UCSD-AML1 (cell line): ENCODE measurements at regions not wholly inside any gene's neighbourhood (a gene's known extent, or its start where the extent isn't known, plus 50 kb on each side); places are given as distances from the start of the nearest gene placed in this dataset.

Source experiments
- DNase-seq: peaks from one replicate; lab custom pipeline; 2025; ENCODE audit not compliant: unreplicated experiment; lab: John Stamatoyannopoulos, UW

DNA sequence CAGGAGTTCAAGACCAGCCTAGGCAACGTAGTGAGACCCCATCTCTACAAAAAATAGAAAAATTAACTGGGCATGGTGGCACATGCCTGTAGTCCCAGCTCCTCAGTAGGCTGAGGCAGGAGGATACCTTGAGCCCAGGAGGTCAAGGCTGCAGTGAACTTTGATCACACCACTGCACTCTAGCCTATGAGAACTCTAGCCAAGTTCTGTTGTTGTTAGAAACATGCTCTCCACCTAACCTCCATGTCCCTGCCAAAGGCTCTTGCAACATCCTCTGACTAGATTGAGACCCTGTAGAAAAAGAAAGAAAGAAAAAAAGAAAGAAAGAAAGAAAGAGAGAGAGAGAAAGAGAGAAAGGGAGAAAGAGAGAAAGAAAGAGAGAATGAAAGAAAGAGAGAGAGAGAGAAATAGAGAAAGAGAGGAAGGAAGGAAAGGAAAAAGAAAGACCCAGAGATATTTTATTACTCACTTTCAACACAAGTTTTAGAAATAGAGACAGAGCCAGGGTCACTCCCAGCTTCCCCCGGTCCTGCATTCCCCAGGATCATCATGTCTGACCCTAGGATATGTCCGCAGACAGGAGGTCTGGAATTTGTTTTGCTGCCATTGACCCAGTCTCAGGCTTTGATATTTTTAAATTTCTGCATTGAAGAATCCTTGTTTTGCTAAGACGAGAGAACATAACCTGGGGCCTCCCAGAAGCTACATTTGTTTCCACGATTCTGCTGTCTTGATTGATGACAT lies 376.5 kb upstream of the CDH5 start:
- DNase-seq, result no peak

- no peak for DNase-seq
Observed at GRCh38 chr16:65988024-65988595, 378.4 kb upstream of the CDH5 start.

- DNase-seq, result no peak
Observed at GRCh38 chr16:65984296-65984695, 382.2 kb upstream of the CDH5 start.

- no peak for DNase-seq
Observed at GRCh38 chr16:65981057-65981456, 385.4 kb upstream of the CDH5 start.

DNA sequence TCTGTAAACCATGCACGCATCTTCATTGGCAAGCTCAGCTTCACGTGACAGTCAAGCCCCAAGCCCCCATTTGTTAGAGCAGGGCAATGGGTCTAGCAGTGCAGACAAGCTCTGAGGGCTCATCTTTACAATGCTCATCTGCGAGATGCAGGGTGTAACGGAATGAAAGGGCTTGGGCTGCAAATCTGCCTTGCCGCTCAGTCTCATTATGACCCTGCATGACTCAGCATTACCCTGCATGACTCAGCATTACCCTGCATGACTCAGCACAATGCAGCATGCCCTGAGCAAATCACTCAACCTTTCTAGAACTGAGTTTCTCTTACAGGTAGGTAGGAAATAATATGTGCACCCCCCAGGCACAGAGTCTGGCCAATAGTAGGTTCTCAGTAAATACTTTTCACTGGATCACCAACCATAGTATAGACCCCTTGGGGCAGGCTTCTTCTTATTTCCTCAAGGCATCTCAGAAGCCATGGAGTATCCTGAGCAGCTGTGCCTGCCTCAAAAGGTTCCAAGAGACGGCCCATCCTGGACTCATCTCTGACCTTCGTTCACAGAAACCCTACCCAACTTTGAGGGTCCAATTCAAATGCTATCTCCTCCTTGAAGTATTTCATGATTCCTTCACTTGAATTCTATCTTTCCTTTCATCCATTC lies 391.3 kb upstream of the CDH5 start:
- DNase-seq, result peak; percentile 24

GRCh38 chr16:65967376-65967775 lies 399.1 kb upstream of the CDH5 start:
- no peak for DNase-seq

GRCh38 chr16:65965628-65966027 lies 400.9 kb upstream of the CDH5 start:
- no peak for DNase-seq

- DNase-seq, result no peak
Observed at GRCh38 chr16:65964752-65965151, 401.7 kb upstream of the CDH5 start.

GRCh38 chr16:65961476-65962143 lies 404.9 kb upstream of the CDH5 start:
- DNase-seq, result no peak

DNA sequence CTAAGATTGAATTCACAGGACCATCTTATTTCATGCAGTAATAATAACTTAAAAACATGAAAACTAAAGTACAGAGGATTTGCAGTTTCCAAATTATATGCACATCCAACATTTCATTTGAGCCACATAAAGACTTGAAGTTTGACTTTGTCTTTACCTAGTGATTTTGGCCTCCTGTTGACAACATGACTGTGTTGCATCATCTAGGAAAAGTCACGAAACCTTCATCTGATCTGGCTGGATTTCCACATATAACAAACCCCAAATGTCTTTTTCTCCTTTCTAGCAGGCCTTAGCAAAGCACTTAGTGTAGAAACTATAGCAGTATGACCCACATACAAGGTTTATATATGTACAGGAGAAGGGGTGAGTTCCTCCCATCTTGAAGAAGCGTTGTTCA lies 406.5 kb upstream of the CDH5 start:
- DNase-seq, result no peak

- no peak for DNase-seq
Observed at GRCh38 chr16:65958086-65958485, 408.4 kb upstream of the CDH5 start.

DNA sequence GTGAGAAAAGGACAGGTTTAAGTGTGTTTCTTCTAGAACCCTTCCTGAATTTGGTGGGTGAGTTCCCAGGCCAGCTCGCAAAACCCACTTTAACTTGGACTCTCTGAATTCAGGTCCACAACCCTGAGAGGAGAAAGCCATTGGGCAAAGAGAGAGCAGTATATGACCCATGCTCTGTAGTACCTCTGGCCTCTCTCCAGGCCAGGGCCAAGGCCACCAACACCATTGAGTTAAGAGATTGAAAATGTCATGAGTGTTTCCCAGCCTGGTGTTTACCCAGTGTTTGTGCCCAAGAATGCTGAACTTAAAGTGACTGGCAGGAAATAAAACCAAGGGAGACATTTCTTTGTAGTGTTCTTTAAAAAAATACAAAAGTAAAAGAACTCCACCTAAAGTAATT lies 410.4 kb upstream of the CDH5 start:
- no peak for DNase-seq

GRCh38 chr16:65954446-65954845 lies 412.0 kb upstream of the CDH5 start:
- no peak for DNase-seq

DNA sequence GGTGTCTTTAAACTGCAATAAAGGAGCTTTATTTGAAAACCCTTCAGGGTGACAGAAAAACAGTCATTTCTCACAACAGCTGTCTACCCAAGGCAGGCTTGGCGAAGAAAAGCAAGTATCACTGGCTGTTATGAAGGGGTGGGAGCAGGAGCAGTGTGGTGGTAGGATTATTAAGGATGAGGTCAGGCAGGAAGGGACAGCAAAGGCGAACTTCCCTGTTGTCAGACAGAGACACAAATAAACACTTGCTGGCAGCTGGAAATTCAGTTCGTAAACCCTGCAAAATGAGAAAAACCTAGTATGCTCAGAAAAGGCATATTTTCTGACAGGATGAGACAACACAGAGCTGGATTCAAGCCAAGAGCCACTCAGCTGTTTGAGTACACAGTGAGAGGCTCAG lies 416.3 kb upstream of the CDH5 start:
- no peak for DNase-seq

DNA sequence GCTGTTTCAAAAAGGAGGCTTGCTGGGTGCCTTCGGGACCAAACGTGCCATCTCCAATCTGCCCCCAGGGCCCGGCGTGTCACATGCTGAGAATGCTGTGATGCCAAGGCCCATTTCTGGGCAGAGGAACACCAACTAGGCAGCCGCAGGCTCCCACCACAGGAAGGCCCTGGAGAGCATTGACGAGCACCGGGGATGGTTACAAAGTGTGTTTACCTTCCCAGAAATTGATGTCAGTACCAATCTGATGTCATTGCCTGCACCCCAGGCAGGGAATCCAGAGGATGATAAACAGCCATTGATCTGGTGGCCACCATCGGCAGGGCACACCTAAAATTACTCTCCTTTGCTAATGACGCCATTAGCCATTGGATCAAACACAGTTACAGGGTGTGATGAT lies 418.1 kb upstream of the CDH5 start:
- no peak for DNase-seq

- DNase-seq, result no peak
Observed at GRCh38 chr16:65947951-65948350, 418.5 kb upstream of the CDH5 start.

DNA sequence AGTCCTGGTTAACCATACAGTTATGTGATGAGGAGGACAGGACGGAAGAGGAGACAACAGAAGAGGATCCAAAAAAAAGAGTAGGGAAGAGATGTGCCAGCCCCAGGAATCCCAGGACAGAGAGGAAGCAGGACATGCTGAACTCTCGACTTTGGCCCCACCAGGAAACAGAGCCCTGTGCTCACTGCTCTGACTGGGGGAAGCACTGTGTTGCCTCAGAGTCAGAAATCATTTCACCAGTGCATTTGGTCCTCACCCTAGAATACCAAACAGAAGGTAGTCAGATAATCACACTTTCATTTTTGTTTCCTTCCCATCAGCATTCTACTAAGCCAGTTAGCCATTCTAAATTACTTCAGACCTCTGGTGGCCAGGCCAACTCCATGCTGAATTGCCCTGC lies 421.0 kb upstream of the CDH5 start:
- DNase-seq, result no peak

DNA sequence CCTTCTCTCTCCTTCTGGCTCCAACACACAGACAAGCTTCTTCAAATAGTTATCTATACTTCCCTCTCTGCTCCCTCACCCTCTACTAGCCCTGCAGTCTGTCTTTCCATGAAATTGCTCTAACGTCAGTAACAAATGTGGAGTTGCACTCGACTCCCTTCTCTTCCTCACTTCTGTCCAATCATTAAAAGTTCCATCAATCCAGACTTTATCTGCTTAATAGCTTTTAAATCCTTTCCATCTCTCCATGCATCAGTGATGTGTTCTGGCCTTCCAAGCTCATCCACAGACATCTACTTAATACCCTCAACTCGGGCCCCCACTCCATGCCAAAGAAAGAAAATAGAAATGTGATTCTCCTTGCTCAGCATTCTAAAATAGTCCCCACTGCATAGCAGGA lies 422.1 kb upstream of the CDH5 start:
- DNase-seq, result no peak

GRCh38 chr16:65940711-65941110 lies 425.8 kb upstream of the CDH5 start:
- DNase-seq, result no peak

GRCh38 chr16:65938083-65938482 lies 428.4 kb upstream of the CDH5 start:
- DNase-seq, result no peak

DNA sequence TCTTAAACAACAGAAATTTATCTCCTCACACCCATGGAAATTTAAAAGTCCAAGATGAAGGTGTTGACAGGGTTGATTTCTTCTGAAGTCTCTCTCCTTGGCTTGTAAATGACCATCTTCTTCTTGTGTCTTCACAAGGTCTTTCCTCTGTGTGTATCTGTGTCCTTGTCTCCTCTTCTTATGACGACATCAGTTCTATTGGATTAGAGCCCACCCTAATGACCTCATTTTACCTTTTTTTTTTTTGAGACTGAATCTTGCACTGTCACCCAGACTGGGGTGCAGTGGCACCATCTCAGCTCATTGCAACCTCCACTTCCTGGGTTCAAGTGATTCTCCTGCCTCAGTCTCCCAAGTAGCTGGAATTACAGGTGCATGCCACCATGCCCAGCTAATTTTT lies 429.0 kb upstream of the CDH5 start:
- no peak for DNase-seq

- DNase-seq, result no peak
Observed at GRCh38 chr16:65936096-65936495, 430.4 kb upstream of the CDH5 start.
